ENCODE measurements at regions not wholly inside any gene's neighbourhood (a gene's known extent, or its start where the extent isn't known, plus 50 kb on each side); places are given as distances from the start of the nearest gene placed in this dataset.

DNA sequence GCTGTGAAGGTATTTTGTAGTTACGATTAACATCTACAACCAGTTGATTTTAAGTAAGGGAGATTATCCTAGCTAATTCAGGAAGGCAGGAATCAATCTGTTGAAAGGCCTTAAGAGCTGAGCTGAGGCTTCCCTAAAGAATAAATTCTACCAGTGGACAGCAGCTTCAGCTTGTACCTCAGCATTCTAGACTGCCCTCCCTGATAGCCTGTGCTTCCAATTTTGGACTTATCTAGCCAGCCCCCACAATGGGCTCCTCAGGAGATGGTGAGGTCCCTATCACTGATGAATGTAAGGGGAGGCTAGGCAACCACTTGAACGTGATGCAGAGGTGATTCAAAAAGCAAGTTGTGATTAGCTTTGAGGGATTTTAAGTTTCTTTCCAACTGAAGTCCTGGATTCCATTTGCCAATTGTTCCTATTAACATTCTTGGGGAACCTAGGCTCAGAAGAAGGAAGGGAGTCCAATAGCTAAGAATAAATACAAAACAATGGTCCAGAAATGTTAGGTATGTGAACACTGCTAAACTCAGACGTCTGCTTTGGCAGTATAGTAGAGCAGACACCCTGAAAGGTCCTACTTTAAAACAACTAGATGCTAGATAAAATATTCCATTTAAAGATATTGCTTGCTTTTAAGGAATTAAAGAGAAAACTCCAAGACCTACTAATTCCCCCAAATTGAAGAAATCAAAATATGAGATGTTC, 404.3 kb upstream of the TENM4 start:
- DNase-seq (no peak), ATAC-seq (ENCODE audit: low FRiP score in 2 of 2) (no peak)
- H3K36me3 ChIP-seq, result no peaks in the 10 kb centered on the region
- no peaks in the 10 kb centered on the region for H3K27me3 ChIP-seq
- H3K4me1 ChIP-seq, result no peaks in the 10 kb centered on the region
- no peak overlapping the region for H3K27ac ChIP-seq
- H3K9me3 ChIP-seq, result peaks cover 0 to 4% (median 0%) of the 10 kb centered on the region in 4 donors
- WGBS, 2 donors, result 56% methylated on average over 3 of the region's 3 CpGs
- no peak for TF ChIP-seq POLR2AphosphoS5 (IDR thresholded peaks at IDR 0.05)
- no peak for TF ChIP-seq POLR2A (IDR thresholded peaks at IDR 0.05)
- TF ChIP-seq, protein P1, sequence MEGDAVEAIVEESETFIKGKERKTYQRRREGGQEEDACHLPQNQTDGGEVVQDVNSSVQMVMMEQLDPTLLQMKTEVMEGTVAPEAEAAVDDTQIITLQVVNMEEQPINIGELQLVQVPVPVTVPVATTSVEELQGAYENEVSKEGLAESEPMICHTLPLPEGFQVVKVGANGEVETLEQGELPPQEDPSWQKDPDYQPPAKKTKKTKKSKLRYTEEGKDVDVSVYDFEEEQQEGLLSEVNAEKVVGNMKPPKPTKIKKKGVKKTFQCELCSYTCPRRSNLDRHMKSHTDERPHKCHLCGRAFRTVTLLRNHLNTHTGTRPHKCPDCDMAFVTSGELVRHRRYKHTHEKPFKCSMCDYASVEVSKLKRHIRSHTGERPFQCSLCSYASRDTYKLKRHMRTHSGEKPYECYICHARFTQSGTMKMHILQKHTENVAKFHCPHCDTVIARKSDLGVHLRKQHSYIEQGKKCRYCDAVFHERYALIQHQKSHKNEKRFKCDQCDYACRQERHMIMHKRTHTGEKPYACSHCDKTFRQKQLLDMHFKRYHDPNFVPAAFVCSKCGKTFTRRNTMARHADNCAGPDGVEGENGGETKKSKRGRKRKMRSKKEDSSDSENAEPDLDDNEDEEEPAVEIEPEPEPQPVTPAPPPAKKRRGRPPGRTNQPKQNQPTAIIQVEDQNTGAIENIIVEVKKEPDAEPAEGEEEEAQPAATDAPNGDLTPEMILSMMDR (IDR thresholded peaks at IDR 0.05), result no peak
- no peak for TF ChIP-seq EP300 (IDR thresholded peaks at IDR 0.05)
- no peak overlapping the region for H3K4me3 ChIP-seq

DNA sequence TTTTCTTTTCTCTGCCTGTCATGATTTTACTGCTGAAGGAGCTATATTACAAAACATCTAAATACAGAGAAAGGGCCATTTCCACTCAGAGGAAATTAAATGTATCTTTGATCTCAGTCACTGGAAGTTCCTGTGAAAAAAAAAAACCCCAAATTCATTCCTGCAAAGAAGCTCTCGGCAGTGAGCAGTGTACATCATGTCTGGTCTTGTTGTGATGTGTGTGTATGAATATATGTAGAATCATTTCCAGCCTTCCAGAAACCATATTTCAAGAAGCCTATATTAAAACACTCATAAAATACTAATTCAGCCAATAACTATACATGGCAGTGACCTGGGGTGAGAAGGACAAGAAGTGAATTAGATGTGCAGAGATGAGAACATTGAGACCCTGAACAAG, 393.2 kb upstream of the TENM4 start:
- ATAC-seq (ENCODE audit: low FRiP score in 2 of 2), result no peak
- WGBS, 2 donors, result 59 to 61% methylated on average over 1 of the region's 1 CpG

GRCh38 chr11:79830446-79830845, 389.6 kb upstream of the TENM4 start:
- Histone ChIP-seq H3K9me3 (no peaks in the 10 kb centered on the region), H3K27me3 (no peaks in the 10 kb centered on the region), H3K36me3 (no peaks in the 10 kb centered on the region), H3K27ac (no peak overlapping the region), H3K4me3 (no peak overlapping the region), H3K4me1 (no peaks in the 10 kb centered on the region)
- 70 to 78% methylated on average over 3 of the region's 3 CpGs for WGBS, 2 donors
- DNase-seq, result no peak
- ATAC-seq (ENCODE audit: low FRiP score in 2 of 2), result no peak
- TF ChIP-seq, protein P1 (IDR thresholded peaks at IDR 0.05), result no peak
- no peak for TF ChIP-seq EP300 (IDR thresholded peaks at IDR 0.05)
- TF ChIP-seq POLR2A (IDR thresholded peaks at IDR 0.05), result no peak
- no peak for TF ChIP-seq POLR2AphosphoS5 (IDR thresholded peaks at IDR 0.05)

More for the DNA sequence above, 393.2 kb upstream of the TENM4 start:
- no peaks in the 10 kb centered on the region for H3K9me3 ChIP-seq
- H3K36me3 ChIP-seq, result no peaks in the 10 kb centered on the region
- H3K27ac ChIP-seq, result no peak overlapping the region
- no peak for DNase-seq
- no peaks in the 10 kb centered on the region for H3K4me1 ChIP-seq
- no peak for TF ChIP-seq POLR2A (IDR thresholded peaks at IDR 0.05)
- TF ChIP-seq, protein P1 (IDR thresholded peaks at IDR 0.05), result no peak
- H3K27me3 ChIP-seq, result no peaks in the 10 kb centered on the region
- H3K4me3 ChIP-seq, result no peak overlapping the region

DNA sequence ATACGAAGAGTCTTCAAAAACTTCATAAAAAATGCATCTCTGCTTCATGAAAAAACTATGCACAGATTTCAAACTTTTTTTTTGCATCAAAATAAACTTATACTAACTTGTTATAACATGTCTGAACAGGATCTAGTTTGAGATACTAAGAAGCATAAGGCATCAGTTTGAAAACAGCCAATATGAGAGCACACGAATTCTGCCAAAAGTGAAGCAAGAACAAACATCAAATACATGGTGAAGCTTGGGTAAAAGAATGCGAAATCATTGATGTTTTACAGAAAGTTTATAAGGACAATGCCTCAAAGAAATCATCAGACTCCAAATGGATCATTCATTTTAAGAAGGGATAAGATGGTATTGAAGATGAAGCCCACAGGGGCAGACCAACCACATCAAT, 389.1 kb upstream of the TENM4 start:
- TF ChIP-seq POLR2A (IDR thresholded peaks at IDR 0.05), result no peak
- TF ChIP-seq POLR2AphosphoS5 (IDR thresholded peaks at IDR 0.05), result no peak
- TF ChIP-seq EP300 (IDR thresholded peaks at IDR 0.05), result no peak
- TF ChIP-seq, protein P1 (IDR thresholded peaks at IDR 0.05), result no peak
- H3K9me3 ChIP-seq, result no peaks in the 10 kb centered on the region
- ATAC-seq (ENCODE audit: low FRiP score in 2 of 2), result no peak
- H3K36me3 ChIP-seq, result no peaks in the 10 kb centered on the region
- 78 to 83% methylated on average over 3 of the region's 3 CpGs for WGBS, 2 donors
- H3K4me3 ChIP-seq, result no peak overlapping the region
- no peaks in the 10 kb centered on the region for H3K27me3 ChIP-seq
- H3K27ac ChIP-seq, result no peak overlapping the region
- H3K4me1 ChIP-seq, result no peaks in the 10 kb centered on the region
- no peak for DNase-seq

GRCh38 chr11:79822766-79823165, 381.9 kb upstream of the TENM4 start:
- ATAC-seq (ENCODE audit: low FRiP score in 2 of 2) (no peak), DNase-seq (no peak)
- Histone ChIP-seq H3K4me3 (no peak overlapping the region), H3K27ac (no peak overlapping the region), H3K4me1 (no peaks in the 10 kb centered on the region), H3K27me3 (no peaks in the 10 kb centered on the region), H3K9me3 (no peaks in the 10 kb centered on the region), H3K36me3 (no peaks in the 10 kb centered on the region)
- 89 to 90% methylated on average over 3 of the region's 3 CpGs for WGBS, 2 donors
- TF ChIP-seq EP300 (IDR thresholded peaks at IDR 0.05), result no peak
- no peak for TF ChIP-seq POLR2AphosphoS5 (IDR thresholded peaks at IDR 0.05)
